ENCODE measurements at regions not wholly inside any gene's neighbourhood (a gene's known extent, or its start where the extent isn't known, plus 50 kb on each side); places are given as distances from the start of the nearest gene placed in this dataset.
A peak's percentile ranks its signal among the peaks of the same experiment; 100 is the strongest.

GRCh38 chr5:68873198-68873597 lies 220.6 kb upstream of the SLC30A5 start:
- DNase-seq (no peak), ATAC-seq (replicated peaks in 1 of 2) (no peak)
- H3K9me3 Mint-ChIP-seq = no peaks in the 10 kb centered on the region
- H3K4me3 Mint-ChIP-seq = no peak overlapping the region
- no peaks in the 10 kb centered on the region for H3K4me1 Mint-ChIP-seq (ENCODE audit: low read depth)
- no peak overlapping the region for H3K27ac Mint-ChIP-seq
- H3K36me3 Mint-ChIP-seq (ENCODE audit: insufficient read depth in 2 of 2) = no peaks in the 10 kb centered on the region
- H3K27me3 Mint-ChIP-seq (ENCODE audit: low read depth) = no peaks in the 10 kb centered on the region

- no peaks in the 10 kb centered on the region for H3K9me3 Mint-ChIP-seq
- no peak overlapping the region for H3K27ac Mint-ChIP-seq
- H3K27me3 Mint-ChIP-seq (ENCODE audit: low read depth) = no peaks in the 10 kb centered on the region
- no peaks in the 10 kb centered on the region for H3K36me3 Mint-ChIP-seq (ENCODE audit: insufficient read depth in 2 of 2)
- DNase-seq (no peak), ATAC-seq (replicated peaks in 1 of 2) (no peak)
- no peaks in the 10 kb centered on the region for H3K4me1 Mint-ChIP-seq (ENCODE audit: low read depth)
- no peak overlapping the region for H3K4me3 Mint-ChIP-seq
Measured at GRCh38 chr5:68875351-68875750, 218.5 kb upstream of the SLC30A5 start.

DNA sequence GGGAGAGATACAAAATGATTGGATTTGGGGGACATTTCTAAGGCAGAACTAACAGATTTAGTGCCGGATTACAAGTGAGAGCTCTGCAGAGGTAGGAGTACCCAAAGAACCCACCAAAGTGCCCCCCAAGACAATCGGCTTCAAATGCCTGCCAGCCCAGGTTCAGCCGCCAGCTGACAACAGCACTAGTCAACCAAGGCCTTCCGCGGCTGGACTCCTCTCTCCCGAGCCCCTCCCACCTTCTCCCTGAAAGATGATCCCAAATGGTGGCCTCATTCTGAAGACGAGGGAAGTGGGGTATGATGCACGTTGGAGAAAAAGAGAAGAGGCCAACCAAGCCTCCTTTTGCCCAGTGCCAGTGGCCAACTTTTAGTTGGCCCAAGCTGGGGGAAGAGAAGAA lies 210.4 kb upstream of the SLC30A5 start:
- Mint-ChIP-seq H3K4me3 (no peak overlapping the region), H3K36me3 (ENCODE audit: insufficient read depth in 2 of 2) (peaks cover 2% of the 10 kb centered on the region in 2 donors), H3K27ac (no peak overlapping the region), H3K9me3 (peaks cover 3 to 5% of the 10 kb centered on the region in 2 donors), H3K4me1 (ENCODE audit: low read depth) (peaks cover 27% of the 10 kb centered on the region), H3K27me3 (ENCODE audit: low read depth) (no peaks in the 10 kb centered on the region)
- ATAC-seq (replicated peaks in 1 of 2) (no peak), DNase-seq (no peak)

GRCh38 chr5:68884144-68884754 lies 209.6 kb upstream of the SLC30A5 start:
- Mint-ChIP-seq H3K27me3 (ENCODE audit: low read depth) (no peaks in the 10 kb centered on the region), H3K4me3 (peak overlapping the region in 1 of 2 donors; percentile 17), H3K4me1 (ENCODE audit: low read depth) (peaks cover 27% of the 10 kb centered on the region), H3K9me3 (peaks cover 3 to 5% of the 10 kb centered on the region in 2 donors), H3K36me3 (ENCODE audit: insufficient read depth in 2 of 2) (peaks cover 2% of the 10 kb centered on the region in 2 donors), H3K27ac (no peak overlapping the region)
- DNase-seq (no peak), ATAC-seq (replicated peaks in 1 of 2) (no peak)

DNA sequence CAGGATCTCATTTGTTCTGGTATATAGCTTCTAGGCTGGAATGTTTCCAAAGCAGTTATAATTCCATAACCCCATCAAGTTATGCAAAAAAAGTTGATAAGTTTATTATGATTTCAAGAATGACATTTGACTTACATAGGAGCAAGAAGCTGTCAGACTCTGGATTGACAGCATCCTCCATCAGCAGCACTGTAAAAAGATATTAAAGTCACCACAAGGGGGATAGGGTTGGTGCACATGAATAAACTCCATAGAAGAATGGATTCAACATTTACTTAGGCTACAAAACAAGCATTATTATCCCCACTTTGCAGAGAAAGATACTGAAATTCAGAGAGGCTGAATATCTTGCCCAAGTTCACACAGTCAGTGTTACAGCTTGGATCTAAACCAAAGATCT lies 208.9 kb upstream of the SLC30A5 start:
- H3K27me3 Mint-ChIP-seq (ENCODE audit: low read depth) = no peaks in the 10 kb centered on the region
- no peak for ATAC-seq (replicated peaks in 1 of 2)

GRCh38 chr5:68886814-68887213 lies 207.0 kb upstream of the SLC30A5 start:
- Mint-ChIP-seq H3K4me3 (peak overlapping the region in 1 of 2 donors; percentile 12), H3K9me3 (peaks cover 3 to 5% of the 10 kb centered on the region in 2 donors), H3K4me1 (ENCODE audit: low read depth) (peaks cover 35% of the 10 kb centered on the region), H3K27ac (no peak overlapping the region), H3K27me3 (ENCODE audit: low read depth) (no peaks in the 10 kb centered on the region), H3K36me3 (ENCODE audit: insufficient read depth in 2 of 2) (peaks cover 2% of the 10 kb centered on the region in 2 donors)
- peak; percentile 41 to 51 for ATAC-seq (replicated peaks in 1 of 2)
- DNase-seq = no peak

More for the DNA sequence above, 208.9 kb upstream of the SLC30A5 start:
- DNase-seq = no peak
- H3K36me3 Mint-ChIP-seq (ENCODE audit: insufficient read depth in 2 of 2) = peaks cover 2% of the 10 kb centered on the region in 2 donors
- peaks cover 3 to 5% of the 10 kb centered on the region in 2 donors for H3K9me3 Mint-ChIP-seq
- no peak overlapping the region for H3K4me3 Mint-ChIP-seq
- H3K4me1 Mint-ChIP-seq (ENCODE audit: low read depth) = peaks cover 27% of the 10 kb centered on the region
- no peak overlapping the region for H3K27ac Mint-ChIP-seq

GRCh38 chr5:68891718-68892117 lies 202.1 kb upstream of the SLC30A5 start:
- Mint-ChIP-seq H3K4me1 (ENCODE audit: low read depth) (peaks cover 26% of the 10 kb centered on the region), H3K4me3 (no peak overlapping the region), H3K36me3 (ENCODE audit: insufficient read depth in 2 of 2) (peaks cover 0 to 3% of the 10 kb centered on the region in 2 donors), H3K27me3 (ENCODE audit: low read depth) (no peaks in the 10 kb centered on the region), H3K27ac (peak overlapping the region; percentile 30), H3K9me3 (peaks cover 0 to under 1% of the 10 kb centered on the region in 2 donors)
- DNase-seq = peak; percentile 34 to 44
- ATAC-seq (replicated peaks in 1 of 2) = peak; percentile 92 to 94

- peaks cover 18% of the 10 kb centered on the region for H3K4me1 Mint-ChIP-seq (ENCODE audit: low read depth)
- ATAC-seq (replicated peaks in 1 of 2) (no peak), DNase-seq (no peak)
- H3K27ac Mint-ChIP-seq = no peak overlapping the region
- no peaks in the 10 kb centered on the region for H3K27me3 Mint-ChIP-seq (ENCODE audit: low read depth)
- peaks cover 0 to 3% of the 10 kb centered on the region in 2 donors for H3K36me3 Mint-ChIP-seq (ENCODE audit: insufficient read depth in 2 of 2)
- H3K9me3 Mint-ChIP-seq = no peaks in the 10 kb centered on the region
- H3K4me3 Mint-ChIP-seq = no peak overlapping the region
Measured at GRCh38 chr5:68894673-68895072, 199.1 kb upstream of the SLC30A5 start.

- peaks cover 5% of the 10 kb centered on the region for H3K4me1 Mint-ChIP-seq (ENCODE audit: low read depth)
- no peaks in the 10 kb centered on the region for H3K36me3 Mint-ChIP-seq (ENCODE audit: insufficient read depth in 2 of 2)
- no peaks in the 10 kb centered on the region for H3K9me3 Mint-ChIP-seq
- ATAC-seq (replicated peaks in 1 of 2) (no peak), DNase-seq (no peak)
- H3K27ac Mint-ChIP-seq = no peak overlapping the region
- H3K27me3 Mint-ChIP-seq (ENCODE audit: low read depth) = no peaks in the 10 kb centered on the region
- no peak overlapping the region for H3K4me3 Mint-ChIP-seq
Measured at GRCh38 chr5:68898951-68899471, 194.8 kb upstream of the SLC30A5 start.

- no peak for ATAC-seq (replicated peaks in 1 of 2)
- DNase-seq = no peak
- no peak overlapping the region for H3K27ac Mint-ChIP-seq
- no peak overlapping the region for H3K4me3 Mint-ChIP-seq
- no peaks in the 10 kb centered on the region for H3K4me1 Mint-ChIP-seq (ENCODE audit: low read depth)
- H3K9me3 Mint-ChIP-seq = no peaks in the 10 kb centered on the region
- no peaks in the 10 kb centered on the region for H3K36me3 Mint-ChIP-seq (ENCODE audit: insufficient read depth in 2 of 2)
- H3K27me3 Mint-ChIP-seq (ENCODE audit: low read depth) = no peaks in the 10 kb centered on the region
Measured at GRCh38 chr5:68911840-68912690, 181.7 kb upstream of the SLC30A5 start.

- Mint-ChIP-seq H3K27ac (no peak overlapping the region), H3K36me3 (ENCODE audit: insufficient read depth in 2 of 2) (no peaks in the 10 kb centered on the region)
- ATAC-seq (replicated peaks in 1 of 2) = no peak
Measured at GRCh38 chr5:68915079-68915478, 178.7 kb upstream of the SLC30A5 start.

GRCh38 chr5:68918306-68918705 lies 175.5 kb upstream of the SLC30A5 start:
- DNase-seq = no peak
- Mint-ChIP-seq H3K9me3 (no peaks in the 10 kb centered on the region), H3K4me1 (ENCODE audit: low read depth) (no peaks in the 10 kb centered on the region), H3K27me3 (ENCODE audit: low read depth) (no peaks in the 10 kb centered on the region), H3K4me3 (no peak overlapping the region), H3K27ac (no peak overlapping the region), H3K36me3 (ENCODE audit: insufficient read depth in 2 of 2) (no peaks in the 10 kb centered on the region)
- ATAC-seq (replicated peaks in 1 of 2) = no peak

More at GRCh38 chr5:68915079-68915478, 178.7 kb upstream of the SLC30A5 start:
- Mint-ChIP-seq H3K4me3 (no peak overlapping the region), H3K9me3 (no peaks in the 10 kb centered on the region), H3K4me1 (ENCODE audit: low read depth) (no peaks in the 10 kb centered on the region), H3K27me3 (ENCODE audit: low read depth) (no peaks in the 10 kb centered on the region)
- DNase-seq = no peak

- Mint-ChIP-seq H3K27ac (no peak overlapping the region), H3K27me3 (ENCODE audit: low read depth) (no peaks in the 10 kb centered on the region), H3K4me3 (no peak overlapping the region), H3K4me1 (ENCODE audit: low read depth) (no peaks in the 10 kb centered on the region), H3K36me3 (ENCODE audit: insufficient read depth in 2 of 2) (no peaks in the 10 kb centered on the region), H3K9me3 (no peaks in the 10 kb centered on the region)
- ATAC-seq (replicated peaks in 1 of 2) (no peak), DNase-seq (no peak)
Measured at GRCh38 chr5:68919988-68920490, 173.8 kb upstream of the SLC30A5 start.
